Smooth muscle cell (in vitro differentiated cells): ENCODE measurements at regions not wholly inside any gene's neighbourhood (a gene's known extent, or its start where the extent isn't known, plus 50 kb on each side); places are given as distances from the start of the nearest gene placed in this dataset.

Experiments
- DNase-seq: peaks from one replicate; lab custom pipeline; 2025; ENCODE audit not compliant: unreplicated experiment; lab: John Stamatoyannopoulos, UW
- H2AFZ ChIP-seq: fragments of 200-600 bp; sonication (generic); 2 replicates; pipeline ENCODE4 v1.6.0; 2016; ENCODE audit warnings: antibody characterized with exemption, low read depth, mild to moderate bottlenecking
- H3F3A ChIP-seq: fragments of 200-600 bp; sonication (generic); 2 replicates; pipeline ENCODE4 v1.6.0; 2017; ENCODE audit warnings: antibody characterized with exemption, low read depth
- H3K27ac ChIP-seq: fragments of 200-600 bp; sonication (generic); 2 replicates; pipeline ENCODE4 v1.5.1; 2016; ENCODE audit warnings: low read depth, mild to moderate bottlenecking
- H3K27me3 ChIP-seq: fragments of 200-600 bp; sonication (generic); 2 replicates; pipeline ENCODE4 v1.6.1; 2016; ENCODE audit warnings: low read depth, mild to moderate bottlenecking
- H3K36me3 ChIP-seq: fragments of 200-600 bp; sonication (generic); 2 replicates; pipeline ENCODE4 v1.5.1; 2016; ENCODE audit warnings: low read depth
- H3K4me1 ChIP-seq: fragments of 200-600 bp; sonication (generic); 2 replicates; pipeline ENCODE4 v1.5.1; 2016; ENCODE audit warnings: low read depth
- H3K4me2 ChIP-seq: fragments of 200-600 bp; sonication (generic); 2 replicates; pipeline ENCODE4 v1.6.0; 2016; ENCODE audit warnings: mild to moderate bottlenecking
- H3K4me3 ChIP-seq: fragments of 200-600 bp; sonication (generic); 2 replicates; pipeline ENCODE4 v1.5.1; 2016; ENCODE audit warnings: mild to moderate bottlenecking
- H3K79me2 ChIP-seq: fragments of 200-600 bp; sonication (generic); 2 replicates; pipeline ENCODE4 v1.6.0; 2016; ENCODE audit warnings: low read depth, mild to moderate bottlenecking
- H3K9ac ChIP-seq: fragments of 200-600 bp; sonication (generic); 2 replicates; pipeline ENCODE4 v1.6.0; 2016; ENCODE audit warnings: low read depth
- H3K9me3 ChIP-seq: fragments of 200-600 bp; sonication (generic); replicated peaks from 2 replicates; pipeline ENCODE4 v1.5.1; 2016; ENCODE audit warnings: low read depth
- H4K20me1 ChIP-seq: fragments of 200-600 bp; sonication (generic); 2 replicates; pipeline ENCODE4 v1.6.0; 2016; ENCODE audit warnings: low read depth
- WGBS: methylation state at CpG from one replicate; pipeline ENCODE4 v1.1.7; 2016; ENCODE audit warnings: low lambda C conversion rate; 5-methylcytosine and 5-hydroxymethylcytosine counted together
- TF ChIP-seq, protein P1 (sequence below): fragments of 200-600 bp; sonication (generic); IDR thresholded peaks from 2 replicates; pipeline ENCODE4 v1.5.1; 2017; ENCODE audit warnings: borderline replicate concordance, mild to moderate bottlenecking, antibody characterized with exemption; ENCODE audit not compliant: insufficient read depth, poor library complexity, severe bottlenecking

DNA sequence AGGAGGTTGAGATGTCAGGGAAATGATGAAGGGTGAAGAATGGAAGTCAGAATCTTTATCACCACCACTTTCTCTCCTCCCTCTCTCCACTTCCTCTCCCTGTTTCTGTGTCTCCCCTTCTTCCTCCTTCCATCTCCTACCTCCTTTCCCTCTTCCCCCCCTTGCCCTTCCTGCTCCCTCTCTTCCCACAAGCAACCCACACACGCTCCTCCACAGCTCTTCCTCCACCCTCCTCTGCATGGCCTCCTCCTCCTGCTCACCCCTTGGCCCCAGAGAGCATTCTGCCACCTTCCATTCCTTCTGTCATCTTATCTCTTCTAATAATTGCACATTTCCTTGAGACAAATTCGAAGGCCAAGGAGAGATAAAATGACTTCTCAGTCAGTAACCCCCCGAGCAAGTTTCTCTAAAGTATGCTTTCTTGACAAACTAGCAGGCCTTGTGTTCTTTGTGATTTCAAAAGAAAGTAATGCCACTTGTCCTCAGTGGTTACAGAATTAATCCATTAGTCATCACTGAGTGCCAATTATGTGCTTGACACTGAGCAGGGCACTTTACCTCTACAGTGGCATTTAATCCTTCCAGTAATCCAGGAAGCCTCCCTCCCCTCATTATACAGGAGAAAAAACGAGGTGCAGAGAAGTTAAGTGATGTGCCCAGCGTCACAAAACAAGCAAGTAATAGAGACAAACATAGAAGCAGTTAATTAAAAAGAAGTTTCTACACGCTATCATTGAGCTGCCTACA, 72.3 kb upstream of the CCL1 start:
- 52% methylated on average over 6 of the region's 6 CpGs for whole genome bisulfite sequencing
- H3K4me1 ChIP-seq: no peaks in the 10 kb centered on the region
- no peak overlapping the region for H3K9ac ChIP-seq
- no peak overlapping the region for H2AFZ ChIP-seq
- DNase-seq: no peak
- H3F3A ChIP-seq: no peaks in the 10 kb centered on the region
- H3K27me3 ChIP-seq: peaks cover 20% of the 10 kb centered on the region
- H3K4me2 ChIP-seq: no peak overlapping the region
- H3K36me3 ChIP-seq: no peaks in the 10 kb centered on the region
- no peaks in the 10 kb centered on the region for H4K20me1 ChIP-seq
- TF ChIP-seq, protein P1, sequence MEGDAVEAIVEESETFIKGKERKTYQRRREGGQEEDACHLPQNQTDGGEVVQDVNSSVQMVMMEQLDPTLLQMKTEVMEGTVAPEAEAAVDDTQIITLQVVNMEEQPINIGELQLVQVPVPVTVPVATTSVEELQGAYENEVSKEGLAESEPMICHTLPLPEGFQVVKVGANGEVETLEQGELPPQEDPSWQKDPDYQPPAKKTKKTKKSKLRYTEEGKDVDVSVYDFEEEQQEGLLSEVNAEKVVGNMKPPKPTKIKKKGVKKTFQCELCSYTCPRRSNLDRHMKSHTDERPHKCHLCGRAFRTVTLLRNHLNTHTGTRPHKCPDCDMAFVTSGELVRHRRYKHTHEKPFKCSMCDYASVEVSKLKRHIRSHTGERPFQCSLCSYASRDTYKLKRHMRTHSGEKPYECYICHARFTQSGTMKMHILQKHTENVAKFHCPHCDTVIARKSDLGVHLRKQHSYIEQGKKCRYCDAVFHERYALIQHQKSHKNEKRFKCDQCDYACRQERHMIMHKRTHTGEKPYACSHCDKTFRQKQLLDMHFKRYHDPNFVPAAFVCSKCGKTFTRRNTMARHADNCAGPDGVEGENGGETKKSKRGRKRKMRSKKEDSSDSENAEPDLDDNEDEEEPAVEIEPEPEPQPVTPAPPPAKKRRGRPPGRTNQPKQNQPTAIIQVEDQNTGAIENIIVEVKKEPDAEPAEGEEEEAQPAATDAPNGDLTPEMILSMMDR: no peak
- no peak overlapping the region for H3K27ac ChIP-seq
- H3K9me3 ChIP-seq: no peaks in the 10 kb centered on the region
- H3K79me2 ChIP-seq: no peaks in the 10 kb centered on the region
- H3K4me3 ChIP-seq: no peak overlapping the region

DNA sequence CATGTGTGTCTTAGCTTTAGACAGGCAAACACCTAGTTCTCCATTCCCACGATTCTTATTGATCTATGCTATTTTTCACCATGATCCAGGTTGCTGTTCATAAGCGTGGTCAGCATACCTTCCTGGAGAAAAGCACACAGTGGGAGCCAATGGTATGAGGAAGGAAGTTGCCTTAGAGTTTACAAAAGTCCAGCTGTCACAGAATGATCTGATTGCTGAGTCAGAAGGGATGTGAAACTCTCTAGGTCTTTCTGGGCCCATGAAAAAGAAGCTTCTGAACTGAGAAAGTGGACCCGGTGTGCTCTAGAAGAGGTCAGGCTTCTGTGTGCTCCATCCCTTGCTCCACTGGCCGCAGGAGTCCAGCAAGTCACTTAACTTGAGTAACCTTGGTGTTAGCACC, 71.0 kb upstream of the CCL1 start:
- H4K20me1 ChIP-seq: no peaks in the 10 kb centered on the region
- H3K4me2 ChIP-seq: no peak overlapping the region
- 88% methylated on average over 4 of the region's 4 CpGs for WGBS

DNA sequence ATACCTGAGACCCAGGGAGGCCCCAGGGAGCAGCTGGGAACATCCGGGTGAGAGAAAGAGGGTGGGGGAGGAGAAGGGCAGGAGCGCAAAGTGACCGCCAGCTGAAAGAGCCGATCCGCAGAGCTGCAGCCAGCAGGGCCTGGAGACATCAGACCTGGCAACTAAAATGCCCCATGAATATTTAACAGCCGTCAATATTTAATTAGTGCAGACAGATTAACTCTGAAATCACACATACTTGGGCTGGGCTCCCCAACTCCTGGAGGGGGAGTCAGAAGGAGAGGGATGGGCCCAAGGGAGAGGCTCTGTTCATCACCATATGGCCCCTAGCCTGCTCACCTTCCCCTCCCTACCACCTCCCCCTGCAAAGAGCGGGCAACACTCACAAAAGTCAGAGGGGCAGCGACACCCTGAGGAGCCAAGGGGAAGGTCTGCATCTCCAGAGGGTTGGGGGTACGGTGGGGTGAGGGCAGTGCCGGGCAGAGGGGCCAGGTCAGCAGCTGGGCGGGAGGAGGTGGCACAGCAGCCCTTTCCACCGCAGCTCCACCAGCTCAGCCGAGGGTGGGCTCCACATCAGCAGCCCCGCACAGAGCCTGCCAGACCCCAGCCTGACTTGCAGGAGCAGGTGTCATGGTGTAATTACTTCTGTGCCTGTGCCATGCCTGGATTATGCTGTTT, 61.9 kb upstream of the CCL1 start:
- no peaks in the 10 kb centered on the region for H3K79me2 ChIP-seq
- H3K9me3 ChIP-seq: no peaks in the 10 kb centered on the region
- H3K4me1 ChIP-seq: no peaks in the 10 kb centered on the region
- H3K27ac ChIP-seq: no peak overlapping the region
- H4K20me1 ChIP-seq: no peaks in the 10 kb centered on the region
- H3K27me3 ChIP-seq: peaks cover 65% of the 10 kb centered on the region
- no peaks in the 10 kb centered on the region for H3K36me3 ChIP-seq
- H2AFZ ChIP-seq: no peak overlapping the region
- TF ChIP-seq, protein P1: no peak
- no peaks in the 10 kb centered on the region for H3F3A ChIP-seq
- H3K4me2 ChIP-seq: no peak overlapping the region
- 36% methylated on average over 11 of the region's 14 CpGs for WGBS
- H3K9ac ChIP-seq: no peak overlapping the region
- H3K4me3 ChIP-seq: no peak overlapping the region
- DNase-seq: no peak

More for the DNA sequence above, 71.0 kb upstream of the CCL1 start:
- no peaks in the 10 kb centered on the region for H3K4me1 ChIP-seq
- H3K79me2 ChIP-seq: no peaks in the 10 kb centered on the region
- peaks cover 25% of the 10 kb centered on the region for H3K27me3 ChIP-seq
- no peak overlapping the region for H3K4me3 ChIP-seq
- H3K27ac ChIP-seq: no peak overlapping the region
- H3K36me3 ChIP-seq: no peaks in the 10 kb centered on the region
- no peak overlapping the region for H2AFZ ChIP-seq
- H3K9me3 ChIP-seq: no peaks in the 10 kb centered on the region
- TF ChIP-seq, protein P1: no peak
- no peak for DNase-seq
- H3F3A ChIP-seq: no peaks in the 10 kb centered on the region
- no peak overlapping the region for H3K9ac ChIP-seq
